ENCODE measurements at regions not wholly inside any gene's neighbourhood (a gene's known extent, or its start where the extent isn't known, plus 50 kb on each side); places are given as distances from the start of the nearest gene placed in this dataset.

GRCh38 chr4:62475596-62475995, 1275.5 kb downstream of the ADGRL3 start:
- WGBS (ENCODE audit: low lambda C conversion rate) = 33% methylated on average over 2 of the region's 2 CpGs
- no peaks in the 10 kb centered on the region for H4K20me1 ChIP-seq (ENCODE audit: insufficient read depth)

GRCh38 chr4:62474802-62475201, 1274.7 kb downstream of the ADGRL3 start:
- H2AFZ ChIP-seq (ENCODE audit: low read depth) = no peak overlapping the region
- H3K4me1 ChIP-seq (ENCODE audit: control insufficient read depth in 1 of 2, insufficient read depth in 2 of 2, low read depth in 1 of 2, low read length in 1 of 2) = no peaks in the 10 kb centered on the region
- H3K36me3 ChIP-seq (replicated peaks in 1 of 2; ENCODE audit: control insufficient read depth in 1 of 2, insufficient read depth in 2 of 2, low read length in 1 of 2) = no peaks in the 10 kb centered on the region
- POLR2A ChIA-PET = no interaction called here
- no peak overlapping the region for H3K27ac ChIP-seq (ENCODE audit: low read depth in 2 of 2, low read length in 1 of 2)
- CTCF ChIA-PET = no interaction called here
- H3K9ac ChIP-seq = no peak overlapping the region
- no peaks in the 10 kb centered on the region for H3K9me3 ChIP-seq
- no peaks in the 10 kb centered on the region for H4K20me1 ChIP-seq (ENCODE audit: insufficient read depth)
- no peak overlapping the region for H3K4me3 ChIP-seq (ENCODE audit: low read depth in 2 of 2, low read length in 1 of 2)
- H3K4me2 ChIP-seq = no peak overlapping the region
- TF ChIP-seq RXRA (IDR thresholded peaks at IDR 0.05; ENCODE audit: borderline replicate concordance, low read depth) (no peak), YY1 (IDR thresholded peaks at IDR 0.05; ENCODE audit: low read depth) (no peak), MXI1 (IDR thresholded peaks at IDR 0.05; ENCODE audit: low read depth, low read length) (no peak), USF2 (IDR thresholded peaks at IDR 0.05; ENCODE audit: borderline replicate concordance, low read depth, low read length) (no peak), USF1 (IDR thresholded peaks at IDR 0.05; ENCODE audit: borderline replicate concordance, low read depth) (no peak)
- H3F3A ChIP-seq (replicated peaks; ENCODE audit: insufficient read depth) = no peaks in the 10 kb centered on the region
- H3K79me2 ChIP-seq (ENCODE audit: insufficient read depth) = no peaks in the 10 kb centered on the region
- no peak for DNase-seq
- H3K9me2 ChIP-seq = no peaks in the 10 kb centered on the region
- H3K27me3 ChIP-seq (ENCODE audit: insufficient read depth) = no peaks in the 10 kb centered on the region
- 40% methylated on average over 3 of the region's 3 CpGs for WGBS (ENCODE audit: low lambda C conversion rate)

More at GRCh38 chr4:62475596-62475995, 1275.5 kb downstream of the ADGRL3 start:
- no peaks in the 10 kb centered on the region for H3F3A ChIP-seq (replicated peaks; ENCODE audit: insufficient read depth)
- H3K27ac ChIP-seq (ENCODE audit: low read depth in 2 of 2, low read length in 1 of 2) = no peak overlapping the region
- no peaks in the 10 kb centered on the region for H3K79me2 ChIP-seq (ENCODE audit: insufficient read depth)
- ChIA-PET POLR2A (no interaction called here), CTCF (no interaction called here)
- no peaks in the 10 kb centered on the region for H3K9me3 ChIP-seq
- no peaks in the 10 kb centered on the region for H3K4me1 ChIP-seq (ENCODE audit: control insufficient read depth in 1 of 2, insufficient read depth in 2 of 2, low read depth in 1 of 2, low read length in 1 of 2)
- H3K4me2 ChIP-seq = no peak overlapping the region
- no peak overlapping the region for H3K4me3 ChIP-seq (ENCODE audit: low read depth in 2 of 2, low read length in 1 of 2)
- H3K27me3 ChIP-seq (ENCODE audit: insufficient read depth) = no peaks in the 10 kb centered on the region
- no peak for TF ChIP-seq GATA2 (CRISPR knock-in tag; IDR thresholded peaks at IDR 0.05)
- TF ChIP-seq USF2 (IDR thresholded peaks at IDR 0.05; ENCODE audit: borderline replicate concordance, low read depth, low read length) = no peak
- TF ChIP-seq TCF12 (IDR thresholded peaks at IDR 0.05) = no peak
- H3K9ac ChIP-seq = no peak overlapping the region
- no peak overlapping the region for H2AFZ ChIP-seq (ENCODE audit: low read depth)
- DNase-seq = no peak
- no peaks in the 10 kb centered on the region for H3K9me2 ChIP-seq
- no peaks in the 10 kb centered on the region for H3K36me3 ChIP-seq (replicated peaks in 1 of 2; ENCODE audit: control insufficient read depth in 1 of 2, insufficient read depth in 2 of 2, low read length in 1 of 2)

GRCh38 chr4:62471021-62471420, 1270.9 kb downstream of the ADGRL3 start:
- CTCF ChIA-PET = interaction anchor here (1.1 to 2.0 kb wide), 2 partner anchors 10 to 29 kb away, joined by 3 to 7 read pairs; no protein-coding TSS in a partner anchor

More at GRCh38 chr4:62471021-62471420, 1270.9 kb downstream of the ADGRL3 start:
- no peak for DNase-seq
- Histone ChIP-seq H3K4me1 (ENCODE audit: control insufficient read depth in 1 of 2, insufficient read depth in 2 of 2, low read depth in 1 of 2, low read length in 1 of 2) (no peaks in the 10 kb centered on the region), H3K79me2 (ENCODE audit: insufficient read depth) (no peaks in the 10 kb centered on the region), H3K4me2 (no peak overlapping the region), H3K36me3 (replicated peaks in 1 of 2; ENCODE audit: control insufficient read depth in 1 of 2, insufficient read depth in 2 of 2, low read length in 1 of 2) (no peaks in the 10 kb centered on the region), H3K27ac (ENCODE audit: low read depth in 2 of 2, low read length in 1 of 2) (no peak overlapping the region), H3K4me3 (ENCODE audit: low read depth in 2 of 2, low read length in 1 of 2) (no peak overlapping the region), H3K27me3 (ENCODE audit: insufficient read depth) (no peaks in the 10 kb centered on the region), H3K9ac (no peak overlapping the region), H3F3A (replicated peaks; ENCODE audit: insufficient read depth) (no peaks in the 10 kb centered on the region), H3K9me3 (no peaks in the 10 kb centered on the region), H2AFZ (ENCODE audit: low read depth) (no peak overlapping the region), H4K20me1 (ENCODE audit: insufficient read depth) (no peaks in the 10 kb centered on the region), H3K9me2 (no peaks in the 10 kb centered on the region)
- POLR2A ChIA-PET = no interaction called here
- WGBS (ENCODE audit: low lambda C conversion rate) = 37% methylated on average over 1 of the region's 1 CpG
- TF ChIP-seq RXRA (IDR thresholded peaks at IDR 0.05; ENCODE audit: borderline replicate concordance, low read depth) = no peak
- TF ChIP-seq ELF1 (IDR thresholded peaks at IDR 0.05) = no peak
- TF ChIP-seq GABPA (IDR thresholded peaks at IDR 0.05; ENCODE audit: low read depth) = no peak
- no peak for TF ChIP-seq NFIC (IDR thresholded peaks at IDR 0.05; ENCODE audit: borderline replicate concordance)
